ENCODE measurements at regions not wholly inside any gene's neighbourhood (a gene's known extent, or its start where the extent isn't known, plus 50 kb on each side); places are given as distances from the start of the nearest gene placed in this dataset.

GRCh38 chr5:68407311-68408239, 192.0 kb downstream of the PIK3R1 start:
- no peak for DNase-seq

DNA sequence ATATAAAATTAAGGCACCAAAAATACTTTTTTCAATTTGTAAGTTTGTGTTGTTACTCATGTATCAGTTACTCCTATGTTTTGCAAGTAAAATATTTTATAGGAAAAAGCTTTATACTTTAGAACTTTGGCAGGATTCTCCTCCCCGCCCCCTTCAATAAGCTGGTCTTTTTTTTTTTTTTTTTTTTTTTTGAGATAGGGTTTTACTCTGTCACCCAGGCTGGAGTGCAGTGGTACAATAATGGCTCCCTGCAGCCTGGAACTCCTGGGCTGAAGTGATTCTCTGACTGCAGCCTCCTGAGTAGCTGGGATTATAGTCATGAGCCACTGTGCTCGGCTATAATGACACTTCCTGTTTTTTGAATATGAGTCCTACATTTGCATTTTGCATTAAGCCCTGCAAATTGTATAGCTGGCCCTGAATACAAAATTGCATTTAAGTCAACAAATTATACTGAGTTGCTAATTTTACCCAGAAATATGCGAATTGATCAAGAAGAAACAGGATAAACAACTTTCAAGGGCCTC, 192.9 kb downstream of the PIK3R1 start:
- no peak for DNase-seq

DNA sequence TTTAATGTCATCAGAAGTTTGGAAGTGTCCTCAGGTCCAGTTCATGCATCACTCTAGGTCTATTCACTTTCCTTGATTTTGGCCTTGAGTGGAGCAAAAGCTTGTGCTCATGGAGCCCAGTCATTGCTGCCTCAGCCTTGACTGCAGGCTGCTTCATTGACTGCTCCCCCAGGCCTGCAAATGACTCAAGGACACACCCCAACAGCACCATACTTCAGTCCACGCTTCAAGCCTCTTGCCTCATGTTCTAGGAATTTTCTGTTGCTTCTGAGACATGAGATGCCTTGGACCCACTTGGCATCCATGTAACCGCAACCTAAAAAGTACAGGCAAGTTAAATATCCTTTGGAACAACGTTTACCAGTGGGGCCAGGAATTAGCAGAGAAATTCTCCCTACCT, 193.7 kb downstream of the PIK3R1 start:
- DNase-seq = no peak

- no peak for DNase-seq
Measured at GRCh38 chr5:68411161-68411560, 195.6 kb downstream of the PIK3R1 start.

- no peak for DNase-seq
Measured at GRCh38 chr5:68415177-68416085, 199.9 kb downstream of the PIK3R1 start.

DNA sequence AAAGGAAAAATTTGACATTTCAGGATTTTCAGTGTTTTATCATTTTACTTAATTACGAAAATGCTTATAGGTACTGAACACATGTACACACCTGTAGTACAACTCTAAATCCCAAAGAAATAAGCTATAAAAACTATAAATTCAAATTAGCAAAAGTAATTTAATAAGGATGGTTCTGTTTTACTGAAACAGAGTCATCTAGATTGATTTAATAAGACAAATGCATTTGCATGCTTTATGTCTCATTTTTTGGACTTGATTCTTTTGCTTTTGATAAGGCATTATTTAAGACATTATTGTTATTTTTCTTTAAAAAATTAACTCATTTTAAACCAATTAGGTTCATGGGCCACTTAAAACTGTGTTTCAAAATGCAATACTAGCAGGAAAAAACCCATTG, 201.2 kb downstream of the PIK3R1 start:
- DNase-seq = no peak

DNA sequence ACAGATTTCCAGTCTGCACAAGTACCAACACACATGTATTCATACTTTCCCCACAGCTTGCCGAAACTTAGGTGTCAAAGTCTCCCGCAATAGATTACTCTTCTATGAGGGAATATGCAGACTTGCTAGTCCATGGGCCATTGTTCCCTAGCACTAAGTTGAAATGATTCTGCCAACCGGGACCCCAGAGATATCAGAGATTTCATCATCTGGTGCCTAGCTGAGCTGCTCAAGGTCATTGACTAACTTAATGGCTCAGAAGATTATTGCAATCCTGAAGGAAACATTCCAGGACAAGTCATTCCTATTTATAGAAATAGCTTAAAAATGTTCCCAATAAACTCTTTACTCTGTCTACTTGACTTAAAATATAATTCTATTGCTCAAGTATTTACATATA, 202.6 kb downstream of the PIK3R1 start:
- DNase-seq = no peak

GRCh38 chr5:68418680-68419079, 203.1 kb downstream of the PIK3R1 start:
- DNase-seq = no peak

DNA sequence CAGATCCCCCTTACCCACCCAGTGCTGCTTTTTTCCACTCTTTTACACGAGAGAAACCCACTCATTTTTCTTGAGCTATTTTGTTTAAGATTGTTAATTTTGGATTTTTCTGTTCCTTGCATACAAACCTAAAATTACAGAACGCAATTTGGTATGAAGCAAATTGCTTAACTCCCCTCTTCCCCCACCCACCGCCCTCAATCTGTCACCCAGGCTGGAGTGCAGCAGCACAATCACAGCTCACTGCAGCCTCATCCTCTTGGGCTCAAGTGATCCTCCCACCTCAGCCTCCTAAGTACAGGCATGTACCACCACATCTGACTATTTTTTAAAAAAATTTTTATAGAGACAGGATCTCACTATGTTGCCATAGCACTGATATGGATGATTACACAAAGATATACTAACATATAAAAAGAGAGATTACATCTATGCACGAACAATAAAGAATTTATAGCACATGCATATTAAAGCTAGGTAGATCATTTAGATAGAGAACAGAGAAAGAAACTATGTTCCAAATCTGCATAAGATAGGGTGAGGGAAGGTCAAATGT, 203.6 kb downstream of the PIK3R1 start:
- DNase-seq = no peak

GRCh38 chr5:68419637-68420452, 204.3 kb downstream of the PIK3R1 start:
- no peak for DNase-seq

- DNase-seq = no peak
Measured at GRCh38 chr5:68420476-68421344, 205.2 kb downstream of the PIK3R1 start.

- DNase-seq = no peak
Measured at GRCh38 chr5:68421485-68422220, 206.1 kb downstream of the PIK3R1 start.

DNA sequence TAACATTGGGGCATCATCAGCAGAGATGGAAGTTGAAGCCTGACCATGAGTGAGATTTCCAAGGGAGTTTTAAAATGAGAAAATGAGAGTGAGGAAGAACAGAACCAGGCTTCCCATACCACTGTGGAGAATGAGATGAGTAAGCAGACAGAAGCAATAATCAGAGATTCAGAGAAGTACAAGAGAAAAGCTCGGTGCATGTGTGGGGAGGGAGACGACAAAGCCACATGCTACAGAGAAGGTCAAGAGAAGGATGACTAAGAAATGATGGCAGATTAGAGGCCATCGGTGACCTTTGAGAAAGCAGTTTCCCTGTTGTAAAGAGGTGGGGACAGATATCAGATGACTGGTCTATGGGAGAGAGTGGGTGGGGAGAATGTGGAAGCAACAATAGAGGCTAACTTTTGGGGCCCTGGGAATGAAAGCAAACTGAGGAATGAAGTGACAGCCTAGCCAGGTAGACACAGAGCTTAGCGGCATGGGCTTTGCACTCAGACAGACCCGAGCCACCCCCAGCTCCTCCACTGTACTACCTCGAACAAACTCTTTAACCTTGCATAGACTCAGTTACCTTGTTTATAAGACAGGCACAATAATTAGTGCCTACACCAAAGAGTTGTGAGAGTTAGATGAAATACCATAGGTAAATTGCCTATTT, 207.7 kb downstream of the PIK3R1 start:
- no peak for DNase-seq

DNA sequence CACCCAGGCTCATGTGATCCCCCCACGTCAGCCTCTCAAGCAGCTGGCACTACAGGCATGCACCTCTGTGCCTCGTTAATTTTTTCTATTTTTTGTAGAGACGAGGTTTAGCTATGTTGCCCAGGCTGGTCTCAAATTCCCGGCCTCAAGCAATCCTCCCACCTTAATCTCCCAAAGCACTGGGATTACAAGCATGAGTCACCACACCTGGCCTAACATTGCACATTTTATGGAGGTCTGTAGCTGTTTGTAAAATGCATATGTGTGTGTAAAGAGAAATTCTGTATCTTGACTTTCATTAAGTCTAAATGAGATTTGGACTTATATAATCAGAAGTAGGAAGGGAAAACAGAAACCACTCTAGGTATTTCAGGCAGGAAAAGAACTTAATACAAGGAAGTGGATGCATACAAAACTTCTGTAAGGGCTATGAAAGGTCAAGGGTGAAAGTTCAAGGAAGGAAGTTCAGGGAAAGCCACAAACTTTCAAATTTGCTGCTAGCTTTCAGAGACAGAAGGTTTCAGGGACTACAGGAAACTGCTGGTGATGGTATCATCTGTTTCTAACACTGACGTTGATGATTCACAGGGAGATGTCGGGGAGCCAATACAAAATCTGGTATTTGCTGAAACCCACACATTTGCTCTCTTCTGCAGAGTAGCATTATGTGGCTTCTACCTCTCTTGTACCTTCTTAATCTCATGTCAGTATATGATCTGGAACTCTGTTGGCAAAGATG, 209.4 kb downstream of the PIK3R1 start:
- DNase-seq = no peak

DNA sequence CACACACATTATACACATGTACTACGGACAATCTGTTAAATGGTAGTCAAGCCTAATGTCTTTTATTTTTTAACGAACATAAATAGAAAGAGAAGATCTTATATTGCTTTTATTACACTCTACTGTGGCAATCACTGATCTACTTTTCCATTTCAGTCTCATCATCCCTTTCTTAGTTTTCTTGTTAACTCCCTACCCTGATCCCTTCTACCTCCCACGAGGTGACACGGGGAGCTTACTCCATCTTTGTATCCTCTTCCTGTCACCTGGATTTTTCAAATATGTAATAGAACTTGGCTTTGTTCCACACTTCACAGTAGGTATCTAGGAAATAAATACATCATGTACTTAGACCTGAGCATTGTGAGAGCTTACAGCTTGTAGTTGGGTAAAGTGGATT, 211.0 kb downstream of the PIK3R1 start:
- DNase-seq = no peak

GRCh38 chr5:68428231-68428811, 212.8 kb downstream of the PIK3R1 start:
- peak in 2 of 51 donors; percentile 8 to 64 for DNase-seq

GRCh38 chr5:68429510-68429909, 214.0 kb downstream of the PIK3R1 start:
- no peak for DNase-seq

Measured in hypothalamus (tissue), 51 donors.